OCI-LY3 (cell line): ENCODE measurements at regions not wholly inside any gene's neighbourhood (a gene's known extent, or its start where the extent isn't known, plus 50 kb on each side); places are given as distances from the start of the nearest gene placed in this dataset.

Experiments
- H2AFZ ChIP-seq: fragments of 200-600, 300-600 bp; shearing (Covaris generic); 2 replicates; pipeline ENCODE4 v1.6.0; 2014; ENCODE audit warnings: antibody characterized with exemption, low read depth, low read length
- H3K27ac ChIP-seq: fragments of 200-600, 300-600 bp; sonication (generic); 2 replicates; pipeline ENCODE4 v1.5.1; 2014; ENCODE audit warnings: mild to moderate bottlenecking, low read length, moderate library complexity, mixed read lengths
- H3K27me3 ChIP-seq: fragments of 200-600, 300-600 bp; sonication (generic); 2 replicates; pipeline ENCODE4 v1.6.1; 2014; ENCODE audit warnings: low read depth, low read length, mixed read lengths
- H3K36me3 ChIP-seq: fragments of 200-600, 300-600 bp; sonication (generic); replicated peaks from 2 replicates; pipeline ENCODE3; 2014; ENCODE audit warnings: low read depth, low read length, mixed read lengths
- H3K4me1 ChIP-seq: fragments of 300-600, 200-600 bp; sonication (generic); 2 replicates; pipeline ENCODE4 v1.6.1; 2014; ENCODE audit warnings: low read length, mixed read lengths
- H3K4me2 ChIP-seq: fragments of 200-600, 300-600 bp; sonication (generic); 2 replicates; pipeline ENCODE4 v1.6.1; 2014; ENCODE audit warnings: low read length, mixed read lengths
- H3K4me3 ChIP-seq: fragments of 300-600, 200-600 bp; sonication (generic); 2 replicates; pipeline ENCODE4 v1.5.1; 2014; ENCODE audit warnings: antibody characterized with exemption, mild to moderate bottlenecking, low read length, moderate library complexity
- H3K79me2 ChIP-seq: fragments of 300-600, 200-600 bp; shearing (Covaris generic); 2 replicates; pipeline ENCODE4 v1.6.1; 2014; ENCODE audit warnings: mild to moderate bottlenecking, low read length, mixed read lengths
- H3K9ac ChIP-seq: fragments of 300-600, 200-600 bp; shearing (Covaris generic); 2 replicates; pipeline ENCODE4 v1.6.0; 2014; ENCODE audit warnings: mild to moderate bottlenecking, low read length, moderate library complexity
- H3K9me3 ChIP-seq: fragments of 200-600, 300-600 bp; shearing (Covaris generic); 2 replicates; pipeline ENCODE4 v1.6.1; 2014; ENCODE audit warnings: low read length, mixed read lengths; ENCODE audit not compliant: insufficient read depth
- H4K20me1 ChIP-seq: fragments of 200-600, 300-600 bp; sonication (generic); 2 replicates; pipeline ENCODE4 v1.6.1; 2016; ENCODE audit warnings: low read length, mixed read lengths; ENCODE audit not compliant: insufficient read depth
- EZH2phosphoT487 ChIP-seq: fragments of 200-600 bp; shearing (Covaris generic); IDR thresholded peaks from 2 replicates; pipeline ENCODE4 v1.6.1; 2018; ENCODE audit warnings: antibody characterized with exemption, mixed run types, low read depth
- TF ChIP-seq, protein P1 (sequence below): fragments of 200-600, 300-600 bp; sonication (generic); IDR thresholded peaks from 2 replicates; pipeline ENCODE4 v1.5.1; 2014; ENCODE audit warnings: antibody characterized with exemption, low read length, low read depth

DNA sequence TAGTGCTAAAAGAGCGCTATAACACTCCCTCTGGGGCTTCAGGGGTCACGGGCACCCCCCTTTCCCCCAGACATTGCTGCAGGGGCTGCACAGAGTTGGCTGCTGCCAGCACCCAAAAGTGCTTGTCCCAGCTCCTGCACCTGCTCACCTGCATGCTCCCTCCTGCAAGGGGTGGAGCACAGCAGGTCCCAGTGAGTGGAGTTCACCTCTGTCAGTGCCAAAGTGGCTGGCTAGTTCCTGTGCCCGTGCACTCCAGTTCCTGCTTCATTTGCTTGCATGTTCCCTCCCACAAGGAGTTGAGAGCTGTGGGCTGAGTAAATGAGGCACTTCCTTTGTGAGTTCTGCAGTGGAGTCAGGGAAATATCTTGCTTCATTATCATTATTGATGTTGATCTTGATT lies 476.9 kb downstream of the SQOR start:
- H3K9me3 ChIP-seq = no peaks in the 10 kb centered on the region
- H3K79me2 ChIP-seq = no peaks in the 10 kb centered on the region
- no peak overlapping the region for H2AFZ ChIP-seq
- no peaks in the 10 kb centered on the region for H3K4me1 ChIP-seq
- H4K20me1 ChIP-seq = no peaks in the 10 kb centered on the region
- TF ChIP-seq, protein P1, sequence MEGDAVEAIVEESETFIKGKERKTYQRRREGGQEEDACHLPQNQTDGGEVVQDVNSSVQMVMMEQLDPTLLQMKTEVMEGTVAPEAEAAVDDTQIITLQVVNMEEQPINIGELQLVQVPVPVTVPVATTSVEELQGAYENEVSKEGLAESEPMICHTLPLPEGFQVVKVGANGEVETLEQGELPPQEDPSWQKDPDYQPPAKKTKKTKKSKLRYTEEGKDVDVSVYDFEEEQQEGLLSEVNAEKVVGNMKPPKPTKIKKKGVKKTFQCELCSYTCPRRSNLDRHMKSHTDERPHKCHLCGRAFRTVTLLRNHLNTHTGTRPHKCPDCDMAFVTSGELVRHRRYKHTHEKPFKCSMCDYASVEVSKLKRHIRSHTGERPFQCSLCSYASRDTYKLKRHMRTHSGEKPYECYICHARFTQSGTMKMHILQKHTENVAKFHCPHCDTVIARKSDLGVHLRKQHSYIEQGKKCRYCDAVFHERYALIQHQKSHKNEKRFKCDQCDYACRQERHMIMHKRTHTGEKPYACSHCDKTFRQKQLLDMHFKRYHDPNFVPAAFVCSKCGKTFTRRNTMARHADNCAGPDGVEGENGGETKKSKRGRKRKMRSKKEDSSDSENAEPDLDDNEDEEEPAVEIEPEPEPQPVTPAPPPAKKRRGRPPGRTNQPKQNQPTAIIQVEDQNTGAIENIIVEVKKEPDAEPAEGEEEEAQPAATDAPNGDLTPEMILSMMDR = no peak
- TF ChIP-seq EZH2phosphoT487 = no peak
- H3K27ac ChIP-seq = no peak overlapping the region
- no peak overlapping the region for H3K4me2 ChIP-seq
- H3K27me3 ChIP-seq = no peaks in the 10 kb centered on the region
- no peaks in the 10 kb centered on the region for H3K36me3 ChIP-seq
- no peak overlapping the region for H3K9ac ChIP-seq
- H3K4me3 ChIP-seq = no peak overlapping the region

- no peak overlapping the region for H2AFZ ChIP-seq
- no peak overlapping the region for H3K27ac ChIP-seq
- no peaks in the 10 kb centered on the region for H3K27me3 ChIP-seq
- H3K9ac ChIP-seq = no peak overlapping the region
- no peaks in the 10 kb centered on the region for H3K36me3 ChIP-seq
- TF ChIP-seq, protein P1 = no peak
- TF ChIP-seq EZH2phosphoT487 = no peak
- H3K9me3 ChIP-seq = no peaks in the 10 kb centered on the region; the same call in 1 of the 2 replicates
- peaks cover 22% of the 10 kb centered on the region for H3K4me1 ChIP-seq
- no peaks in the 10 kb centered on the region for H4K20me1 ChIP-seq
- H3K4me3 ChIP-seq = no peak overlapping the region
- H3K79me2 ChIP-seq = no peaks in the 10 kb centered on the region
- no peak overlapping the region for H3K4me2 ChIP-seq
Observed at GRCh38 chr15:46117071-46117470, 482.2 kb downstream of the SQOR start.

DNA sequence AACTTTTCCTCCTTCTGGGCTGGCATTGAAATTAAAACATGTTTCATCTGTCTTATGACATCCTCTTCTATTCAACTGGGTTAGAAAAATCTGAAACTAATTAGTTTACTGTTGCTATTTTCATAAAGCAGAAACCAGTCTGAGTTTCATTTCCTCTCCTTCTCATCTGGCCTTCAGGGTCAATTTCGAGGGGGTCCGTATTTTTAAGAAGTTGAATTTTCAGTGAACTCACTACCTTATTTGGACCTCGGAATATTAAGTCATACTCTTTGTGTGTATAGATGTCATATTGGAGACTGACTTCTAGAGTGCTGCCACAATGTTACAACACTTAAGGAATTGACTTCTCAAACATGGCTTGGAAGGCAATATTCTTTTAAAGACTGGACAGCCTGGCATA lies 485.9 kb downstream of the SQOR start:
- H3K4me2 ChIP-seq = peak overlapping the region; percentile 33
- H3K36me3 ChIP-seq = no peaks in the 10 kb centered on the region
- no peak overlapping the region for H3K4me3 ChIP-seq
- no peaks in the 10 kb centered on the region for H4K20me1 ChIP-seq
- no peak overlapping the region for H2AFZ ChIP-seq
- peak overlapping the region; percentile 58 for H3K27ac ChIP-seq
- H3K27me3 ChIP-seq = no peaks in the 10 kb centered on the region
- H3K9ac ChIP-seq = no peak overlapping the region
- no peaks in the 10 kb centered on the region for H3K79me2 ChIP-seq
- TF ChIP-seq EZH2phosphoT487 = no peak
- TF ChIP-seq, protein P1 = no peak
- peaks cover 28% of the 10 kb centered on the region for H3K4me1 ChIP-seq
- no peaks in the 10 kb centered on the region; the same call in 1 of the 2 replicates for H3K9me3 ChIP-seq

- no peaks in the 10 kb centered on the region for H3K27me3 ChIP-seq
- peaks cover 28% of the 10 kb centered on the region for H3K4me1 ChIP-seq
- no peaks in the 10 kb centered on the region for H3K36me3 ChIP-seq
- H3K4me3 ChIP-seq = no peak overlapping the region
- no peaks in the 10 kb centered on the region for H4K20me1 ChIP-seq
- peak overlapping the region; percentile 37; the same call in 1 of the 2 replicates for H3K27ac ChIP-seq
- no peak for TF ChIP-seq EZH2phosphoT487
- TF ChIP-seq, protein P1 = no peak
- H3K9me3 ChIP-seq = no peaks in the 10 kb centered on the region; the same call in 1 of the 2 replicates
- no peak overlapping the region for H3K9ac ChIP-seq
- H3K79me2 ChIP-seq = no peaks in the 10 kb centered on the region
- no peak overlapping the region for H3K4me2 ChIP-seq
- H2AFZ ChIP-seq = no peak overlapping the region
Observed at GRCh38 chr15:46121441-46121840, 486.6 kb downstream of the SQOR start.
